H54 (cell line): ENCODE measurements at regions not wholly inside any gene's neighbourhood (a gene's known extent, or its start where the extent isn't known, plus 50 kb on each side); places are given as distances from the start of the nearest gene placed in this dataset.

Source experiments
- DNase-seq: peaks from one replicate; pipeline ENCODE4 v3.0.0; 2011; ENCODE audit warnings: low spot score, mixed read lengths; ENCODE audit not compliant: insufficient read length
- FAIRE-seq: peaks from 3 replicates; lab custom pipeline; 2011; peaks lifted over from hg19 to GRCh38; lab: Jason Lieb, UNC
- POLR2A ChIP-seq: IDR thresholded peaks from 2 replicates; pipeline ENCODE4 v1.6.1; 2011; ENCODE audit warnings: low read depth, mild to moderate bottlenecking, low read length

DNA sequence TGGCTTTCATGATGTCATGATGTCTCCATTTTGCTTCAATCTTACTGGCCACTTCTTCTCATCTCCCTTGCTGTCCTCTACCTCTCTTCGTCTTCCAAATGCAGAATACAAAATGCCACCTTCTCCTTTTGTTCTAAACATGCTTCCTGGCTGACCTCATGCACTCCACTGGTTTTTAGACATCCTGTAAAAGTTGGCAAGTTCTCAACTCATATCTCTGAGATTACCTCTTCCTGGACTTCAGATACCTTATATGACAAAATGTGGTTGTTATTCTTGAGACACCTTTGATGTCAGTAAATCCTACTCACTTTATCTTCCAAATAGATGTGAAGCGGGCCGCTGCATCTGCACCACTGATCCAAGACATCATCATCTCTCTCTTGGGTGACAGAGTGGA is 212.7 kb upstream of the FOXA2 start:
- DNase-seq (no peak), FAIRE-seq (no peak)
- TF ChIP-seq POLR2A: no peak

DNA sequence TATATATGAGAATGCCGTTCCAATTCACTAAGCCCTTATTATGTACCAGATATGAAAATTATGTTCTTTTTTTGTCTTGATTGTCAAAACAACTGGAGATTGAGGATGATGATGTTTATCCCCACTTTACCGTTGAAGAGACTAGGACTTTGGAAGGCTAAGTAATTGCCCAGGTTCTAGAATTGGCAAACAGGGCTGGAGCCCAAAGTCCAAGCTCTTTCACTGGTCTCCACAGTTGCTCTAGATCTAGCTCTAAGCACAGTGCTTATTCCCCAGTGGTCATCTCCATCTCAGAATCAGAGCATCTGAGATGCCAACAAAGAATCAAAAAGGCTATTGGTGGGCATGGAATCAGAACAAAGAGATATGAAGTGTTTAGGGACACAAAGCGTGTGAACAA is 215.3 kb upstream of the FOXA2 start:
- TF ChIP-seq POLR2A: no peak
- no peak for FAIRE-seq
- no peak for DNase-seq

DNA sequence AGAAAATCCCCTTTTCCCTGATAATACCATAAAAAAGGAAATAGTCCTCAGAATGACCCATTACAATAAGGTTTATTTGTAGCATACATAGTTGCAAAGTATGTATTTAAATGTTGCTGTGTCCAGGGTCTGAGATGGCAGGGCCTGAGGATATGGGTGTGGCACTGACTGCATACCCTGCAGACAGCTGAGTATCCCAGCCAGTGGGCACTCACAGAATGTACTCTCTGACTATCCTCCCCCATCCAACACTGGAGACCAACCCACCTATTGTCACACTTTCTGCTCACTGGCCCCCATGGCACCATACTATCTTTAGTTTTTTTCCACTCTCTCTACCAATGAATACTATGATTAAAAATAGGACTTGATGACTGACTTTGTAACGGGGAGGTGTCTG is 215.8 kb upstream of the FOXA2 start:
- no peak for TF ChIP-seq POLR2A
- DNase-seq (no peak), FAIRE-seq (no peak)

DNA sequence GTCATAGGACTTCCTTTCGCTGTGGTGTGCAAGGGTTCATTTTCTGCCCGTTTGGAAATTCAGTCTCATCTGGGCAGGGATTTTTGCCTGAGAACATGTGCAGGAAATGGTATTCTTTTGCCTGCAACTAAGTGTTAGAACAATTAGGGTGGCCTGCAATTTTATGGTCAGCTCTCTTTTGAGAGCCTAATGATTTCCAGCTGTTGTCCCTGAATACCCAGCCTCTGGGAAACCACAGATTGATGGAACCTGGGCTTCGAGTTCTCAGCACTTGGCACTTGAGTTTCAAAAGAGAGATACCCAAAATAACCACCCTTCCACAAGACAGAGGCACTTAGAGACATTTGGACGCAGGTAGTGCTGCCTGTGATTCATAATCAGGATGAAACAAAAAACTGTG is 217.2 kb upstream of the FOXA2 start:
- no peak for TF ChIP-seq POLR2A
- DNase-seq (no peak), FAIRE-seq (no peak)

GRCh38 chr20:22802296-22802695 is 217.9 kb upstream of the FOXA2 start:
- DNase-seq (no peak), FAIRE-seq (no peak)
- TF ChIP-seq POLR2A: no peak

DNA sequence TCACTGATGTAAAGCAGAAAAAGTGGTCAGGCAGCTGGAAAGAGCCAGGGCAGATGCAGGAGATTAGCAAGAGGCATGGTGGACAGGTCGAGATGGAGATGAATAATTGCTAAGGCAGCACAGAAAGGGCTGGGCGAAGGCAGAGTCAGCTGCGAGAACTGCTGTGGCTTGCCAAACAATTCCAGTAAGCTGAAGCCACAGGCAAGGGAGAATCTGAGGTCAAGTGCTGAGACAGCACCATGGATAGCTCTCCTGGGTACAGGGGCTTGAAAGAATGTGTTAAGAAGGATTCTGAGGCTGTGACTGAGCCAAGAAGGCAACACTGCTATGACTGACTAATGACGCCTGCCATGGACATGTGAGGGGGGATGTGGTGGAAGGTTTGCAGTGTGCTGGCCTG is 220.8 kb upstream of the FOXA2 start:
- FAIRE-seq (no peak), DNase-seq (no peak)

GRCh38 chr20:22805996-22806395 is 221.6 kb upstream of the FOXA2 start:
- FAIRE-seq: no peak
- TF ChIP-seq POLR2A: no peak
- DNase-seq: no peak

More for the DNA sequence above, 220.8 kb upstream of the FOXA2 start:
- no peak for TF ChIP-seq POLR2A

GRCh38 chr20:22807045-22807444 is 222.7 kb upstream of the FOXA2 start:
- FAIRE-seq (no peak), DNase-seq (no peak)
- no peak for TF ChIP-seq POLR2A

DNA sequence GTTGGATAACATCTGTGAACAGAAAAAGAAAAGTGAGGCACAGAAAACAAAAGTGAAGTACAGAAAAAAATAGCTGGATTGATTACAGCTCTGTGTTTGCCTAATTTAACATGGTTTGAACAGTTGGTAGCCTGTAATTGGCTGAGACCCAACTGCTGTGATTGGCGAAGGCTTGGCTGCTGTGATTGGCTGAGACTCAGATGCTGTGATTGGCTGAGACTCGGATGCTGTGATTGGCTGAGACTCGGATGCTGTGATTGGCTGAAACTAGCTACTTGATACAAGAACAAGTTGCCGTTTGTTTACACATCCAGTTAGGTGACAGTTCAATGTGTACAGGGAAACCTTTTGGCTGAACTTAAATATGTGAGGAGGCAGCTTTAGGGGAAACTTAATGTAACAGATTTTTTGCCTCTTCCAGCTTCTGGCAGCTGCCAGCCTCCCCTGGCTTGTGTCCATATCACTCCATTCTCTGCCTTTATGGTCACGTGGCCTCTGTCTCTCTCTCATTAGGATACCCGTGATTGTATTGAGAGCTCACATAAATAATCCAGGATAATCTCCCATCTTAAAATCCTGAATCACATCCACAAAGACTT is 223.4 kb upstream of the FOXA2 start:
- DNase-seq: no peak
- no peak for TF ChIP-seq POLR2A
- no peak for FAIRE-seq

DNA sequence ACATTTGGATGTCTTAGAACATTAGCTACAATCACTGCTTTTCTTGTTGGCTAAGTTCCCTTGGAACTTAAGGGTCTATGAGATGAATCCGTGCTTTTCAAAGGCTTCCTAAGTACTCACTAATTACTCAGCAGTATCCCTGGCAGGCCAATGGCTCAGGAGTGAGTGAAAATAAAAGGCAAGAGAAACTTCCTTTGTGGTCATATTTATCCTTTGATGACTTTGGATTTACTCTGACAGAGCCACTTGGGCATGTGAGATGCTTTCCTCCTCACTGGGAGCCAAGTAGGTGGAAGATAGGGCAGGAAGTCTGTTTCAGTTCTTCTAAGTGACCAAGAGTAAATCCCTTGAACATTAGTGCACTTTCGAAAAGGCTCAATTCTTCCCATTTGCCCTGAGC is 224.3 kb upstream of the FOXA2 start:
- FAIRE-seq (no peak), DNase-seq (no peak)
- no peak for TF ChIP-seq POLR2A

DNA sequence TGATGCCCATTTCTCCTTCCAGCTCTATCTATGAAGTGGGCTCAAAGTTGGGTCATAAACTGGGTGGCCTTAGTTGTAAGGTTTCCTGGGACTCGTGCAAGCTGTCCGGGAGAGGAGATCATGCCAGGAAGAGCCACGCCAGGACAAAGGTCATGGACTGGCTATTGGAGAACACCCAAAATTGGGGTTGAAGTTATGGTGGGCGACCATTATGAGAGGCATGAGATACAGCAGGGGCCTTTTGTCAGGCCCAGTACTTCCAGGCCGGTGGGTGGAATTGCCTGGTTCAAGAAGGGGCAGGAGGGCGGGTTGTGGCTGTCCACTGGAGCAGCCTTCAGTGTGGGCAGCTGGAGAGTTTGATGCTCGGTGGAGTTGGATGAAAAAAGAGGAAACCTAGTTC is 225.1 kb upstream of the SSTR4 start:
- FAIRE-seq (no peak), DNase-seq (no peak)
- TF ChIP-seq POLR2A: no peak

DNA sequence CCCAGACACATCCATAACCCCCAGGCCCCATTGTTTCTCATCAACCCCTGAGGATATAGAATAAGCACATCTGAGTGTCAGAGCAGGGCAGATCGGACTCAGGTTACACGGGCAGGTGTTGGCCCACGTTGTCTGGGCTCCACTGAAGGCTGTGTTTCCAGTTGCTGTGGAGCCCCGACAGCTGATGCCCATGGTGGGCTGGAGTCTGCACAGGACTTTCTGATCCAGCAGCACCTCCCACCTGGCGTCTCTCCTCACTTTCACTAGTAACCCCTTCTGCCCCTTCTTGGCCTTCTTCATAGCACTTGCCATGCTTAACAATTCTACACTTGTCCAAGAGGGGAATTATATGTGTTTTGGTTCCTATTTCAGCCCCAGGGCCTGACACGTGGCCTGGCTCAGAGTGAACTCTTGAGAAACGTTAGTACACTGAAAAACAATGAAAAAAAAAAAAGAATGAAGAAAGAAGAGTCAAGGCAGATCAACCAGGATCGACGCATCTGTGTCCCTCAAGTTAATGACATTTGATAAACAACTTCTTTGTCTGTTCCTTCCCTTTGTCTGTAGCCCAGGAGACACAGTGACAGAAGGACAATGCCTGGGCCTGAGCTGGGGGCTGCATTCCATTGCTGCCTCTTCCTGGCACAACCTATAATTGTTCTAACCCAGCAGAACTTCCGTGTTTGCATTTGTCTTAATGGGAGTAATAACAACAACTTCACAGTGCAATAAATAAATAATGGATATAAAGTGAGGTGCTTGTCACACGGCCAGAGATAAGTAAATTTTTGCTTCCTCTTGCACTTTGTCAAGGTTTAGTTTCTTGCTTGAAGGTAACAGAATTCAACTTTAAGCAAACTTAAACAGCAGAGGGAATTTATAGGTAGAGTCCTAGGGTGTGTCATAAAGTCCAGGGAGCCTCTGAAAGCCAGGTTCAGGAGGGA is 224.2 kb upstream of the SSTR4 start:
- DNase-seq: no peak
- TF ChIP-seq POLR2A: no peak
- FAIRE-seq: no peak

GRCh38 chr20:22814471-22815205 is 220.5 kb upstream of the SSTR4 start:
- DNase-seq (no peak), FAIRE-seq (no peak)
- no peak for TF ChIP-seq POLR2A

DNA sequence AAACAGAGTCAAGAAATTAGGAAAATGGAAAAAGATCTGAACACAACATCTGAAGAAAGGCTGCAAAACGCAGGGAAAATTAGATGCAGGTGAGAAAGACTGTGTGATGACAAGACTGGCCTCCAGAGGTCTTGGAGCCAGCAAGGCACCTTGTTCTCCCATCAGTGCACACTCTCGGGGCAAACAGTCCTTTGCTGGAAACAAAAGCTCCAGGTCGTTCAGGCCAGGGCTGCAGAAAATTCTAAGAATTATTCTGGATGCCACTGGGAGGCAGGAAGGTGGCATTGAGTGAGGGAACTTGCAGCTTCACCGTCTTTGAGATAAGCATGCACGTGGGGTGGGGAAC is 219.9 kb upstream of the SSTR4 start:
- TF ChIP-seq POLR2A: no peak
- FAIRE-seq: no peak
- DNase-seq: no peak
